IMR-90 (cell line): ENCODE measurements at regions not wholly inside any gene's neighbourhood (a gene's known extent, or its start where the extent isn't known, plus 50 kb on each side); places are given as distances from the start of the nearest gene placed in this dataset.

Experiments used
- ATAC-seq: fragments of 200-7000 bp; cut with Tn5 transposase; 2 replicates; pipeline ENCODE4 v1.9.1; 2020; ENCODE audit warnings: low read depth, mild to moderate bottlenecking, moderate library complexity
- BruUV-seq: library from RNA; stranded (reverse); fragments of 400-500 nt; replicated peaks from 2 replicates; lab custom pipeline; 2021; lab: Mats Ljungman, UMichigan
- CTCF ChIA-PET: fragments of 300-600 bp; formaldehyde crosslinking; extraction: SDS; loops from one replicate; lab custom pipeline; 2021; ENCODE audit warnings: antibody characterized with exemption; lab: Yijun Ruan, JAX
- POLR2A ChIA-PET: fragments of 300-600 bp; sonication (Branson Sonifier 250); formaldehyde crosslinking; loops from one replicate; lab custom pipeline; 2022; ENCODE audit warnings: antibody characterized with exemption; ENCODE audit not compliant: unreplicated experiment; lab: Charles Lee
- DNase-seq: peaks from one replicate; pipeline ENCODE4 v3.0.0; 2013
- H2AFZ ChIP-seq: replicated peaks from 2 replicates; pipeline ENCODE3; 2013; ENCODE audit warnings: low read length, mild to moderate bottlenecking; ENCODE audit not compliant: poor library complexity
- H2AK5ac ChIP-seq: 2 replicates; pipeline ENCODE4 v1.6.1; 2013; ENCODE audit warnings: low read depth, low read length, inconsistent platforms
- H2AK9ac ChIP-seq: replicated peaks from 2 replicates; pipeline ENCODE3; 2013; ENCODE audit warnings: mild to moderate bottlenecking, low read depth, low read length, moderate library complexity; ENCODE audit not compliant: poor library complexity
- H2BK120ac ChIP-seq: 2 replicates; pipeline ENCODE4 v1.6.1; 2013; ENCODE audit warnings: low read depth, low read length, inconsistent platforms
- H2BK15ac ChIP-seq: 3 replicates; pipeline ENCODE4 v1.6.1; 2013; ENCODE audit warnings: low read depth, low read length, inconsistent platforms
- H2BK20ac ChIP-seq: 2 replicates; pipeline ENCODE4 v1.6.1; 2013; ENCODE audit warnings: low read depth, mild to moderate bottlenecking, inconsistent platforms, low read length, moderate library complexity
- H2BK5ac ChIP-seq: 2 replicates; pipeline ENCODE4 v1.6.1; 2013; ENCODE audit warnings: mild to moderate bottlenecking, low read depth, low read length, inconsistent platforms; ENCODE audit not compliant: poor library complexity, severe bottlenecking
- H3K14ac ChIP-seq: replicated peaks from 2 replicates; pipeline ENCODE4 v1.6.1; 2013; ENCODE audit warnings: low read depth, low read length, inconsistent platforms
- H3K18ac ChIP-seq: 2 replicates; pipeline ENCODE4 v1.6.1; 2013; ENCODE audit warnings: low read depth, low read length, control low read depth
- H3K23ac ChIP-seq: 2 replicates; pipeline ENCODE4 v1.6.1; 2013; ENCODE audit warnings: low read depth, low read length, inconsistent platforms
- H3K27ac ChIP-seq: 2 replicates; pipeline ENCODE4 v1.5.1; 2013; ENCODE audit warnings: mild to moderate bottlenecking, control low read depth, low read length; ENCODE audit not compliant: insufficient read depth
- H3K27me3 ChIP-seq: 2 replicates; pipeline ENCODE4 v1.6.1; 2013; ENCODE audit warnings: low read length; ENCODE audit not compliant: control insufficient read depth, insufficient read depth
- H3K36me3 ChIP-seq: 2 replicates; pipeline ENCODE4 v1.6.1; 2013; ENCODE audit warnings: low read length, mixed read lengths; ENCODE audit not compliant: control insufficient read depth, insufficient read depth
- H3K4ac ChIP-seq: 2 replicates; pipeline ENCODE4 v1.6.1; 2013; ENCODE audit warnings: low read depth, low read length, inconsistent platforms
- H3K4me1 ChIP-seq: 2 replicates; pipeline ENCODE4 v1.6.1; 2013; ENCODE audit warnings: low read length, mixed read lengths; ENCODE audit not compliant: control insufficient read depth, insufficient read depth
- H3K4me2 ChIP-seq: 2 replicates; pipeline ENCODE4 v1.6.1; 2013; ENCODE audit warnings: low read depth, mild to moderate bottlenecking, control low read depth, low read length, moderate library complexity
- H3K4me3 ChIP-seq: 2 replicates; pipeline ENCODE4 v1.5.1; 2013; ENCODE audit warnings: low read depth, mild to moderate bottlenecking, control low read depth, low read length, moderate library complexity; ENCODE audit not compliant: insufficient read depth
- H3K56ac ChIP-seq: 2 replicates; pipeline ENCODE4 v1.6.1; 2013; ENCODE audit warnings: low read length, inconsistent platforms; ENCODE audit not compliant: insufficient read depth; ENCODE audit errors: extremely low read depth
- H3K79me1 ChIP-seq, 2 experiments: 2 replicates each; pipeline ENCODE4 v1.6.1; 2013; ENCODE audit warnings: low read length in 2 of 2, inconsistent platforms in 1 of 2, low read depth in 1 of 2
- H3K9ac ChIP-seq: 2 replicates; pipeline ENCODE4 v1.6.1; 2013; ENCODE audit warnings: low read depth, low read length, control low read depth
- H3K9me1 ChIP-seq: 2 replicates; pipeline ENCODE4 v1.6.1; 2013; ENCODE audit warnings: low read length, inconsistent platforms; ENCODE audit not compliant: insufficient read depth
- H3K9me3 ChIP-seq: 2 replicates; pipeline ENCODE4 v1.6.1; 2013; ENCODE audit warnings: low read length; ENCODE audit not compliant: control insufficient read depth, insufficient read depth
- H4K20me1 ChIP-seq: 2 replicates; pipeline ENCODE4 v1.6.1; 2013; ENCODE audit warnings: low read length, inconsistent platforms; ENCODE audit not compliant: insufficient read depth
- H4K5ac ChIP-seq: 2 replicates; pipeline ENCODE4 v1.6.1; 2013; ENCODE audit warnings: mild to moderate bottlenecking, low read depth, low read length, control low read depth
- H4K8ac ChIP-seq, 2 experiments: 2 replicates each; pipeline ENCODE4 v1.6.1; 2013; ENCODE audit warnings: low read depth in 2 of 2, low read length in 2 of 2, control low read depth in 1 of 2, inconsistent platforms in 1 of 2
- H4K91ac ChIP-seq: 2 replicates; pipeline ENCODE4 v1.6.1; 2013; ENCODE audit warnings: low read depth, low read length, inconsistent platforms; ENCODE audit not compliant: insufficient read depth
- BHLHE40 ChIP-seq: fragments of 150-350 bp; IDR thresholded peaks from 2 replicates; pipeline ENCODE4 v1.6.1; 2016; ENCODE audit warnings: mild to moderate bottlenecking, low read depth, low read length
- CEBPB ChIP-seq: IDR thresholded peaks from 2 replicates; pipeline ENCODE4 v1.6.1; 2012; ENCODE audit warnings: low read depth, low read length, improper control_type of control experiment
- ELK1 ChIP-seq: fragments of 150-350 bp; IDR thresholded peaks from 2 replicates; pipeline ENCODE4 v1.6.1; 2016; ENCODE audit warnings: low read depth, mild to moderate bottlenecking, low read length, moderate library complexity, borderline replicate concordance
- FOS ChIP-seq: fragments of 150-350 bp; IDR thresholded peaks from 2 replicates; pipeline ENCODE4 v1.6.1; 2016; ENCODE audit warnings: low read depth, low read length
- MAFK ChIP-seq: IDR thresholded peaks from 2 replicates; pipeline ENCODE4 v1.6.1; 2012; ENCODE audit warnings: low read depth, low read length, improper control_type of control experiment
- MAZ ChIP-seq: IDR thresholded peaks from 2 replicates; pipeline ENCODE4 v1.6.1; 2012; ENCODE audit warnings: low read depth, mild to moderate bottlenecking, low read length, improper control_type of control experiment, moderate library complexity, borderline replicate concordance
- POLR2A ChIP-seq: IDR thresholded peaks from 2 replicates; pipeline ENCODE4 v1.6.1; 2012; ENCODE audit warnings: mild to moderate bottlenecking, low read depth, low read length
- RFX5 ChIP-seq: IDR thresholded peaks from 2 replicates; pipeline ENCODE4 v1.8.0; 2012; ENCODE audit warnings: low read depth, mild to moderate bottlenecking, low read length, moderate library complexity
- USF2 ChIP-seq: fragments of 150-350 bp; IDR thresholded peaks from 2 replicates; pipeline ENCODE4 v1.6.1; 2017; ENCODE audit warnings: mild to moderate bottlenecking, antibody characterized with exemption, low read length, low read depth
- WGBS, 2 experiments: methylation state at CpG; one replicate each; pipeline versions ENCODE4 v1.1.5 to v1.1.7; 2013; ENCODE audit warnings: missing lambda C conversion rate in 2 of 2; ENCODE audit not compliant: insufficient read length in 1 of 2; ENCODE audit errors: extremely low coverage in 2 of 2; 5-methylcytosine and 5-hydroxymethylcytosine counted together
- dilution Hi-C: fragments of 300-500 bp; cut with HindIII; formaldehyde crosslinking; loops from one replicate; pipeline ENCODE4 v1.14.3; 2018; ENCODE audit warnings: low sequenced_read_pairs; ENCODE audit not compliant: unreplicated experiment
- in situ Hi-C: fragments of 300-500 bp; cut with MboI; formaldehyde crosslinking; loops from 3 replicates; pipeline ENCODE4 v1.14.3; 2019; ENCODE audit warnings: low sequenced_read_pairs, inconsistent platforms, mixed read lengths
- intact Hi-C: fragments of 100-400 bp; cut with micrococcal nuclease; formaldehyde crosslinking; loops from 2 replicates; pipeline ENCODE4 v1.10.0; 2022
- TF ChIP-seq, protein P1 (sequence below): conservative IDR thresholded peaks from 2 replicates; pipeline ENCODE4 v1.5.1; 2012; ENCODE audit warnings: mild to moderate bottlenecking, low read depth, low read length, improper control_type of control experiment

- Histone ChIP-seq H3K9me1 (no peaks in the 10 kb centered on the region), H3K36me3 (no peaks in the 10 kb centered on the region), H2AFZ (no peak overlapping the region), H3K23ac (no peak overlapping the region), H4K20me1 (no peaks in the 10 kb centered on the region), H2BK20ac (no peak overlapping the region), H3K4me1 (no peaks in the 10 kb centered on the region), H3K56ac (no peak overlapping the region), H4K5ac (no peak overlapping the region), H3K4me2 (no peak overlapping the region), H3K14ac (no peak overlapping the region), H2BK15ac (no peak overlapping the region), H4K91ac (no peak overlapping the region), H3K27me3 (no peaks in the 10 kb centered on the region), H3K27ac (no peak overlapping the region), H3K9me3 (no peaks in the 10 kb centered on the region), H3K9ac (no peak overlapping the region), H2AK5ac (no peak overlapping the region), H2BK5ac (no peak overlapping the region), H2AK9ac (no peak overlapping the region), H3K4ac (no peak overlapping the region), H2BK120ac (no peak overlapping the region), H4K8ac (no peak overlapping the region), H3K18ac (no peak overlapping the region), H3K79me1 (no peaks in the 10 kb centered on the region), H3K4me3 (no peak overlapping the region)
- CTCF ChIA-PET, result no interaction called here
- dilution Hi-C loops (no loop called here), in situ Hi-C loops (no loop called here), intact Hi-C loops (no loop called here)
- ATAC-seq (no peak), DNase-seq (no peak)
- no TSS peak for BruUV-seq
- TF ChIP-seq ELK1 (no peak), MAFK (no peak), MAZ (no peak), CEBPB (no peak), POLR2A (no peak), RFX5 (no peak), USF2 (no peak), FOS (no peak), BHLHE40 (no peak)
- TF ChIP-seq, protein P1, sequence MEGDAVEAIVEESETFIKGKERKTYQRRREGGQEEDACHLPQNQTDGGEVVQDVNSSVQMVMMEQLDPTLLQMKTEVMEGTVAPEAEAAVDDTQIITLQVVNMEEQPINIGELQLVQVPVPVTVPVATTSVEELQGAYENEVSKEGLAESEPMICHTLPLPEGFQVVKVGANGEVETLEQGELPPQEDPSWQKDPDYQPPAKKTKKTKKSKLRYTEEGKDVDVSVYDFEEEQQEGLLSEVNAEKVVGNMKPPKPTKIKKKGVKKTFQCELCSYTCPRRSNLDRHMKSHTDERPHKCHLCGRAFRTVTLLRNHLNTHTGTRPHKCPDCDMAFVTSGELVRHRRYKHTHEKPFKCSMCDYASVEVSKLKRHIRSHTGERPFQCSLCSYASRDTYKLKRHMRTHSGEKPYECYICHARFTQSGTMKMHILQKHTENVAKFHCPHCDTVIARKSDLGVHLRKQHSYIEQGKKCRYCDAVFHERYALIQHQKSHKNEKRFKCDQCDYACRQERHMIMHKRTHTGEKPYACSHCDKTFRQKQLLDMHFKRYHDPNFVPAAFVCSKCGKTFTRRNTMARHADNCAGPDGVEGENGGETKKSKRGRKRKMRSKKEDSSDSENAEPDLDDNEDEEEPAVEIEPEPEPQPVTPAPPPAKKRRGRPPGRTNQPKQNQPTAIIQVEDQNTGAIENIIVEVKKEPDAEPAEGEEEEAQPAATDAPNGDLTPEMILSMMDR, result no peak
- no CpG with 5 or more reads among the region's 2 CpGs for WGBS, 2 experiments
- POLR2A ChIA-PET, result no interaction called here
These were observed 396.7 kb upstream of the PDZRN3 start for GRCh38 chr3:74021449-74021848.
